Activated naive CD4-positive, alpha-beta T cell treated with anti-CD3 and anti-CD28 coated beads for 36 hours (primary cell): ENCODE measurements at regions not wholly inside any gene's neighbourhood (a gene's known extent, or its start where the extent isn't known, plus 50 kb on each side); places are given as distances from the start of the nearest gene placed in this dataset.

ENCODE experiments used
- CTCF ChIA-PET: fragments of 350-600 bp; sonication (Branson Sonifier 250); formaldehyde crosslinking; loops from one replicate; lab custom pipeline; 2021; ENCODE audit warnings: antibody characterized with exemption; lab: Charles Lee
- DNase-seq: peaks from one replicate; pipeline ENCODE4 v3.0.0-alpha.2; 2020
- H3K27ac Mint-ChIP-seq: one replicate; pipeline ENCODE4 v1.8.0; 2021; ENCODE audit warnings: mild to moderate bottlenecking, mixed read lengths
- H3K27me3 Mint-ChIP-seq: one replicate; pipeline ENCODE4 v1.8.0; 2021; ENCODE audit warnings: low read depth, mixed read lengths
- H3K36me3 Mint-ChIP-seq: one replicate; pipeline ENCODE4 v1.8.0; 2021; ENCODE audit warnings: low read depth, mixed read lengths
- H3K4me1 Mint-ChIP-seq: one replicate; pipeline ENCODE4 v1.8.0; 2021; ENCODE audit warnings: low read depth, mixed read lengths
- H3K4me3 Mint-ChIP-seq: one replicate; pipeline ENCODE4 v1.8.0; 2021; ENCODE audit warnings: mild to moderate bottlenecking, moderate library complexity, mixed read lengths
- H3K9me3 Mint-ChIP-seq: one replicate; pipeline ENCODE4 v1.8.0; 2021; ENCODE audit warnings: mixed read lengths
- intact Hi-C: fragments of 100-400 bp; cut with micrococcal nuclease; formaldehyde crosslinking; loops from one replicate; pipeline ENCODE4 v1.15.1; 2023

DNA sequence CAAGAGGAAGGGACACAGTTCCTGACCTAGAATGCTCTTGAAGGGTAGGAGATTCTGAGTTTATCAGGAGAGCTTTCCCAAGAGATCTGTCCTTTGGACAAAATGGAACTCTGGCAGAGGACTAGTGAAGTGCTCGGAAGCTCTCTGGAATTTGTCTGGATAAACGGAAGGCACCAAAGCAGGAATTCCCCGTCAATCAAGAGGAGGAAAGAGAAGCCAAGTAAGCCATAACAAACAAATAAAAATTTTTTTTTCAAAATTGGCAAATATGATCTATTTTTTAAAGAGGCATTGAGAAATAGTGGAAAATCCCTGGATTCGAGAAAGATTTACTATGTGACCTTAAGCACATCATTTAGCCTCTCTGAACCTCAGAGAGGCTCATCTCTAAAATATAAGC, 99.2 kb downstream of the GRIN2B start:
- no peak for DNase-seq
- CTCF ChIA-PET: no interaction called here
- H3K4me3 Mint-ChIP-seq: no peak overlapping the region
- intact Hi-C loops: no loop called here
- H3K36me3 Mint-ChIP-seq: no peaks in the 10 kb centered on the region
- no peak overlapping the region for H3K27ac Mint-ChIP-seq
- peaks cover 10% of the 10 kb centered on the region for H3K27me3 Mint-ChIP-seq
- no peaks in the 10 kb centered on the region for H3K4me1 Mint-ChIP-seq
- no peaks in the 10 kb centered on the region for H3K9me3 Mint-ChIP-seq

DNA sequence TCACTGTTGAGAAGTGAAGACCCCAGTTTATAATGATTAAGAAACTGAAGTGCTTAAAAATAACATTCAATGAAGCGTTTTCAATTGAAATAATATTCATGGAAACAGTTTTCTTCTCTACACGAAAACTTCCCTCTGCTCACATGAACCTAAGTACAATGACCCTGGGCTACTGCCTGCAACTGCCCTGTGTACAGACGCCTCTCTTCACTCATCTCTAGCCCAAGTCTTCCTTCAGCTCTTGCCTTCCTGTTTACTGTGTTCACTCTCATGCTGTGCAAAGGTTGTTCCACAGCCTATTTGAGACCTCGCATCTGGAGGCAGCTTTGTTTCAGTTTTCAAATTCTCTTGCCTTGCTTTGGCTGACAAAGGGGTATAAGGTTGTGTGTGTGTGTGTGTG, 100.8 kb downstream of the GRIN2B start:
- DNase-seq: no peak
- Mint-ChIP-seq H3K27ac (no peak overlapping the region), H3K36me3 (no peaks in the 10 kb centered on the region), H3K27me3 (peaks cover 7% of the 10 kb centered on the region), H3K4me3 (no peak overlapping the region), H3K4me1 (no peaks in the 10 kb centered on the region), H3K9me3 (no peaks in the 10 kb centered on the region)
- CTCF ChIA-PET: interaction anchor here (1.3 kb wide), 1 partner anchor 12 kb away, joined by 3 read pairs; no protein-coding TSS in a partner anchor
- intact Hi-C loops: no loop called here

DNA sequence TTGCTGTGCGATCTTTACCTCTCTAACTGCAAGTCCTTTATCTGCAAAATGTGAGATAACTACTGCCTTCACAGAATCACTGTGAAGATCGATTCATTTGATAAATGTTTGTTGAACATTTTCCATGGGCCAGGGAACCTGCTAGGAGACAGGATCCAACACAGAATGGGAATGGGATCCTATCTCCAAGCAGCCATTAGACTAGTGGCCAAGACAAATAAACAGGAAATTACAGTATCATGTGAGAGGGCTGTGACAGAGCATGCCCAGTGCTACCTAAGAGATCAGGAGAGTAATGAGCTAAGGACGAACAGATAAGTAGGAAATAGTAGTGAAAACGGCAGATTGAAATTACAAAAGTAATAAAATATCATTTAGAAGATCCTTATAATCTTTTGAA, 105.7 kb downstream of the GRIN2B start:
- Mint-ChIP-seq H3K9me3 (no peaks in the 10 kb centered on the region), H3K4me3 (no peak overlapping the region), H3K4me1 (no peaks in the 10 kb centered on the region), H3K27me3 (no peaks in the 10 kb centered on the region), H3K36me3 (no peaks in the 10 kb centered on the region), H3K27ac (no peak overlapping the region)
- intact Hi-C loops: no loop called here
- CTCF ChIA-PET: no interaction called here
- DNase-seq: no peak

DNA sequence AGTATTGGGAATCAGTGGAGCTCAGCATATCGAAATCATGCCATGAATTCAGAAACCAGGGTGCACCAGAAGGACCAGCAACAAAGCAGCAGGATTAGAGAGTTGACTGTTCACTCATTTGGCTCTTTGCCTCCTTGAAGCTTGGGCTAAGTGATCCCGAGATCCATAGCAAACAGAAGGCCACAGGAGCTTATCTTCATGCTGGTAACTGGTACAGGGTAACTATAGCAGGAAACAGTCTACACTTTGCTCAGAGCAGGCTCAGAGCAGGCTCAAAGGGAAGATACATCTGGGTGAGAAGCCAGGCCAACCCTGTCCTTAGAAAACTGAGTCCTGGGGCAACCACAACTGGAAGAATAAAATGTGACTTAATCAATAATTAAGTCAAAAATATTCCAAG, 111.1 kb downstream of the GRIN2B start:
- CTCF ChIA-PET: interaction anchor here (0.6 kb wide), 1 partner anchor 592 kb away, joined by 3 read pairs; no protein-coding TSS in a partner anchor
- intact Hi-C loops: no loop called here
- no peak for DNase-seq
- Mint-ChIP-seq H3K4me1 (no peaks in the 10 kb centered on the region), H3K9me3 (no peaks in the 10 kb centered on the region), H3K27me3 (peaks cover 7% of the 10 kb centered on the region), H3K4me3 (no peak overlapping the region), H3K27ac (no peak overlapping the region), H3K36me3 (no peaks in the 10 kb centered on the region)

DNA sequence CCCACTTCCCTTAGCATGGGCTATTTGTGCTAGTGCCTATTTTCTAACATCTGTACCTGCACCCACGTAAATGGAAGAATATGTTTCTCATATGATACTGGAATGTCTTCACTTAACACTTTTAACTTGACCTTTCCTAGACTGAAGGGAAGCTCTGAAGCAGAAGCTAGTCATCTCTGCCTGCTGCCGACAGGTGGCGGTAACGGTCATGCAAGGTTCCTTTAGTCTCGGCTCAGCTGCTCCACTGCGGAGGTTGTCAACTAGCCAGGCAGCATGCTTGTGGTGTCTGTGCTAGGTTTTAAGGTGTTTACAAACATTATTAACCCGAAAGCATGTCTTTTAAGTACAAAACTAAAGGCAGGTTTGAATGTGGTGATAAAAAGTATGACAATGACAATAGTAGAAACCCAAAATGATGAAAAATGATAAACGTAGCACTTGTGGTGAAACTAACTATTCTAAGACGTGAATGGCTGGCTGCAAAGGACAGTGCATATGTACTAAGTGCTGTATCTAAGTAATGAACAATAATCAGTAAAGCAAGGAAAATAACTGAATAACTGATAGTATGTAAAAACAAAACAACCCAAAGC, 117.2 kb downstream of the GRIN2B start:
- peak; percentile 75 for DNase-seq
- peaks cover 20% of the 10 kb centered on the region for H3K27me3 Mint-ChIP-seq
- CTCF ChIA-PET: interaction anchor here (0.7 to 2.0 kb wide), 10 partner anchors 17 to 303 kb away, joined by 3 to 14 read pairs (median 4); no protein-coding TSS in a partner anchor

DNA sequence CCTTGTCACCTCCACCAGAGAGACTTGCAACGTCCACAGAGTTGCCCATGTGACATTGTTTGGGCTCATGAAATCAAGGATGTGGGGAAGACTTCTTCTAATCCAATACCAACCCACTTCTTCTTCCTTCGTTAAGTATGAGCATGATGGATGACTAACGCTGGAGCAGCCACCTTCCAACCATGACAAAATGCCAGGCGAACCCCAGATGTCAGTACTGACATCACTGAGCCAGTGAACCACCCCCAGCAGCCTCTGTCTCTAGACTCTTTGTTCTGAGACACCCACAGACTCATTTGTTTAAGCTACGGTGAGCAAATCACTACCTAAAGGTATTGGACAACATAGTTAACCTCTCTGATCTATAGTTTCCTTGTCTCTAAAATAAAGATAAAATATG, 123.7 kb downstream of the GRIN2B start:
- Mint-ChIP-seq H3K27me3 (peaks cover 3% of the 10 kb centered on the region), H3K4me1 (no peaks in the 10 kb centered on the region), H3K36me3 (no peaks in the 10 kb centered on the region), H3K27ac (no peak overlapping the region), H3K4me3 (no peak overlapping the region), H3K9me3 (no peaks in the 10 kb centered on the region)
- CTCF ChIA-PET: no interaction called here
- intact Hi-C loops: no loop called here
- no peak for DNase-seq

More for the DNA sequence above, 117.2 kb downstream of the GRIN2B start:
- Mint-ChIP-seq H3K9me3 (no peaks in the 10 kb centered on the region), H3K4me1 (no peaks in the 10 kb centered on the region), H3K36me3 (no peaks in the 10 kb centered on the region), H3K27ac (no peak overlapping the region), H3K4me3 (no peak overlapping the region)
- intact Hi-C loops: loop anchor here (1.0 to 10.0 kb wide), 3 partner anchors 117 to 801 kb away; partner anchors contain the start of gene GRIN2B

DNA sequence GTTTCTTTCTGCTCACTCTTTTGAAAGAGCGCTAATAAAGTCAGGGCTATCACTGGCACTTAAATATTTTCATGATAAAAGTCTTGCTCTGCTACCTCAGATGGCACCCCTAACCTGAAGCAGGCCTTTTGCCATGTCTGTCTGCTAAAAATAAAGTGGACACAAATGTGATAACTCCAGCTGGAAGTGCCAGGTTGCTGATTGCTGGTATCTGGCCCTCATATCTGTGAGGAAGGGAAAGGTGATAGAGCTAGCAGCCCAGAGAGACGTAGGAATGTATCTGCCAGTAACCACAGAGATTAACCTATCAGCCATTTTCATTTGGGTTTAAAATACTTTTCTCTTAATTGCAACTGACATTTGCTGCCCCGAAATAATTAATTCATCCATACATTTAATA, 127.9 kb downstream of the GRIN2B start:
- DNase-seq: no peak
- Mint-ChIP-seq H3K27me3 (peaks cover 2% of the 10 kb centered on the region), H3K9me3 (no peaks in the 10 kb centered on the region), H3K27ac (no peak overlapping the region), H3K4me3 (no peak overlapping the region), H3K36me3 (no peaks in the 10 kb centered on the region), H3K4me1 (no peaks in the 10 kb centered on the region)
- intact Hi-C loops: no loop called here
- CTCF ChIA-PET: no interaction called here

DNA sequence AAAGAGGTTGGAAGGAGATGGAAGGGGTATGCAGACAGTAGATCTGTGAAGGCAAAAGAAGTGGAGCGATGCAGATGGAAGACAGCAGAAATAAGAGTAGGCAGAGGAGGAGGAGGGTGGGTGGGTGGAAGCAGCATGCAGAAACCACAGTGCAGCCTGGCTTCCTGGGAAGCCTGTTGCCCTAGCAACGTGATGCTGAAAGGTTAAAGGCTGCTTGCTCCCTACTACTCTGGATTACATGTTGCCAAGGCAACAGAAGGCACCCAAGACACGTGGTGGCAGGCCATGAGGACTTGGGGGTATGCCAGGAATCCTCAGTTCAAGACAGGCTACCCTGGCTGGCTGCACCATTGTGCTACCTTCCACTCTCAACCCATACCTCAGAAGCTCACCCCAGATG, 129.6 kb downstream of the GRIN2B start:
- CTCF ChIA-PET: no interaction called here
- no peaks in the 10 kb centered on the region for H3K36me3 Mint-ChIP-seq
- intact Hi-C loops: no loop called here

DNA sequence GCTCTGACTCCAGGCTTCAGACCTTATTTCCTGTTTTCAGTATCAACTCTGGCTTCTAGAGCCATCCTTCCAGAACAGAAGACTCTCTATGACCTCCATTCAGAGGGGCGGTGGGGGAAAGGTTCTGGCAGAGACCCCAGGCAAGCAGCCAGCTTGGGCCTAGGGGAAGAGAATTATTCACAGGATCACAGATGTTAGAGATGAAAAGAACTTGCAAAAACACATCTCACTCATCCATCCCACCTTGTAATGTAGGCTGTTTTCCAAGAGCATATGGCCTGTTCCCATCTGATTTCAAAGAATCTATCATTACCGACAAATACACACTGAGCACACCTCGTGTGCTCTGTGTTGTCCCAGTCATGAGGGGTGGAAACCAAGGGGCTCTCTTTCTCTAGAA, 131.9 kb downstream of the GRIN2B start:
- Mint-ChIP-seq H3K4me1 (no peaks in the 10 kb centered on the region), H3K27me3 (peaks cover 4% of the 10 kb centered on the region), H3K4me3 (no peak overlapping the region), H3K9me3 (no peaks in the 10 kb centered on the region), H3K27ac (no peak overlapping the region), H3K36me3 (no peaks in the 10 kb centered on the region)
- CTCF ChIA-PET: no interaction called here
- intact Hi-C loops: no loop called here
- DNase-seq: no peak

More for the DNA sequence above, 129.6 kb downstream of the GRIN2B start:
- DNase-seq: no peak
- Mint-ChIP-seq H3K27ac (no peak overlapping the region), H3K4me3 (no peak overlapping the region), H3K27me3 (peaks cover 4% of the 10 kb centered on the region), H3K9me3 (no peaks in the 10 kb centered on the region), H3K4me1 (no peaks in the 10 kb centered on the region)

DNA sequence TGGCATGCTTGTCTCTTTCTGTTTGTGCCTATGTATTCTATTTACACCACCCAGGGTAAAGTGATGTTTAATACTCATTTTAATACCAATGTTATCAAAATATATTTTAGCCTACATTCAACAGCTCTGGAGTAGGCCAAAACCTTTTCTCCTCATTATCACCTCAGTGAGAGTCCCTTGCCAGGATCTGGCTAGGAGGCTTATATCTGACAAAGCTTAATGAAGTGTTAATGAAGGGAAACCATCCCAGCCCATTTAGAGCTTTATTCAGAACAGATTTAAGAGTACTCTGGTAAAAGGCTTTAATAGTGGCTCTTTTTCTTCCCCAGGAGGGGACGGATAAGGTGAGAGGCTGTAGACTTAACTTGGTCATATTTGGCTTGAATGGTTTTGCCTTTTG, 137.6 kb downstream of the GRIN2B start:
- H3K27me3 Mint-ChIP-seq: peaks cover 3% of the 10 kb centered on the region
- H3K27ac Mint-ChIP-seq: no peak overlapping the region
- intact Hi-C loops: no loop called here
- no peaks in the 10 kb centered on the region for H3K36me3 Mint-ChIP-seq
- H3K4me3 Mint-ChIP-seq: no peak overlapping the region
- no peaks in the 10 kb centered on the region for H3K4me1 Mint-ChIP-seq
- no peaks in the 10 kb centered on the region for H3K9me3 Mint-ChIP-seq
- no peak for DNase-seq
- CTCF ChIA-PET: interaction anchor here (2.8 kb wide), 1 partner anchor 20 kb away, joined by 10 read pairs; no protein-coding TSS in a partner anchor

DNA sequence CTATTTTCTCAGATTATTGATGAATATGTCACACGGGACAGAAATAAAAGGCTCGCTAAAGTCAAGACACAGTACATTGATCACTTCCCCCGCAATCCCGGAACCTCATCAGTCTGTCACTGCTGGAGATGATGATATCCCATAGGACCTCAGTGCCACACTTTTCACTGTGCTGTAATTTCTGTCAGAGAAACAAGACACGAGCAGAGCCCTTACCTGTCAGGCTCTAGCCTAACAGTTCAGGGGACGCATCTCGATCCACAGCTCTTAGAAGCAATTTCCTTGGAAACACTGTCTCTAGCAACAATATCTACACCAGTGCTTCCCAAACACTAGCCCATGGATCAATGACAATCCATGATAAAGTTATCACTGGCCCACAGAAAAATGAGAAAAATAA, 140.0 kb downstream of the GRIN2B start:
- no peaks in the 10 kb centered on the region for H3K9me3 Mint-ChIP-seq
- intact Hi-C loops: no loop called here
- H3K27me3 Mint-ChIP-seq: peaks cover 3% of the 10 kb centered on the region
- DNase-seq: no peak
- no peaks in the 10 kb centered on the region for H3K36me3 Mint-ChIP-seq
- no peaks in the 10 kb centered on the region for H3K4me1 Mint-ChIP-seq
- no peak overlapping the region for H3K27ac Mint-ChIP-seq
- no peak overlapping the region for H3K4me3 Mint-ChIP-seq
- CTCF ChIA-PET: no interaction called here

DNA sequence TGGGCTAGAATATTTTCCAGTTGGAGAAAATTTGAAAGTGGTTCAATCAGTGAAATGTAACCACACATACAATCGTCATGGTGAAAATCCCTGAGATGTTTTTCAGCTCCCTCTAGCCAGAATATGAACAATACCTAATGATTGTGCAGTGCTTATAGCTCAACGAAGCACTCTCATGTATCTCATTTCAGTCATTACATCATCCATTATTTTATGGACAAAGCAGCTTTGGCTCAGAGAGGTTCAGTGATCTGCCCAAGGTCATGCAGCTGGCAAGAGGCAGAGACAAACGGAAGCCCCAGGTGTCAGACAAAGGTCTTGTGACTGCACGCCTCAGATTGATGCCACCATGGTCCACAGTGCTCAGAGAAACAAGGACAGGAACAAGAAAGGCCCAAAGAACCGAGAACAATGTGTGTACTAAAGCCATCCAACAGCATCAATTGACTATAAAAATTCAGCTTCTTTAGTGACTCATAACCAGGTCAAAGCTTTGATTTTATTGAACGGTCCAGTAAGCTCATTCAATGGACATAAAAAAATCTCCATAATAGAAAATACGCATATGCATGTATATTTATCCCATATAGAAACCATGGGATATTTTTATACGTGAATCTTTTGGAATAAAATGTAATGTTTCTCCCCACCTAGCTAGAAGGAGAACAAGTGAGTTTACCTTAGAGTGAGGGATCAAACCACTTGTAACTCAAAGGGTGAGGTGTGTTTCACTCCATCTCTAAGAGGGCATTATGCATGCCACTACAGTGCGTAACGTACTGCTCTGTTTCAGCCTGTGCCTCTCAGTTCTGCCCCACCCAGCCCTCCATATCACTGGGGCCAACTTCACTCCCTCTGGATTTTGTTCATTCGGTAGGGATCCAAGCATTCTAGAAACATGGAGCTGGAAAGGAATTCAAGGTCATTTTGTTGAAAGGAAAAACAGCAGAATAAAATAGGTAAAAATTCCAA, 141.8 kb downstream of the GRIN2B start:
- H3K4me1 Mint-ChIP-seq: no peaks in the 10 kb centered on the region
- H3K27ac Mint-ChIP-seq: no peak overlapping the region
- CTCF ChIA-PET: interaction anchor here (0.6 to 1.1 kb wide), 2 partner anchors 26 to 328 kb away, joined by 3 read pairs; no protein-coding TSS in a partner anchor
- no peak overlapping the region for H3K4me3 Mint-ChIP-seq
- H3K27me3 Mint-ChIP-seq: peaks cover 3% of the 10 kb centered on the region
- DNase-seq: no peak
- no peaks in the 10 kb centered on the region for H3K9me3 Mint-ChIP-seq
- intact Hi-C loops: no loop called here
- no peaks in the 10 kb centered on the region for H3K36me3 Mint-ChIP-seq
